ENCODE measurements at regions not wholly inside any gene's neighbourhood (a gene's known extent, or its start where the extent isn't known, plus 50 kb on each side); places are given as distances from the start of the nearest gene placed in this dataset.

DNA sequence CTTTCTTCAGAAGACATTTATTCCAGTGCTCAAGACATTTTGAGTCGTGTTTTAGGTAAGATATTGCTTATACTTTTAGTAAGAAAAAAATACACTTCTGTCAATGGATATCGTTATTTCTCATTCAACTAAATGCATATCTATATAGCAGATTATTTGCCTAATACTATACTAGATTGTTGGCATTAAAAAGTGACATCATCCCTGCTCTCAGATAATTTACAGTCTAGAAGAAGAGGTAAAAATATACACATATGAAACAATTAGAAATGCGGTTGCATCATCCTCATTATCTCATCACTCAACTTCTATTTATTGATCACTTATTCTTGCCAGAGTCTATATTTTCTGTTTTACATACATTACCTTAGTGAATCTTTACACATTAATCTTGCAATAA is 367.7 kb downstream of the ADGRL2 start:
- no peaks in the 10 kb centered on the region for H3K36me3 ChIP-seq (ENCODE audit: control insufficient read depth, insufficient read depth, low read length)
- H4K91ac ChIP-seq (ENCODE audit: insufficient read depth, low read depth, low read length) = no peak overlapping the region
- DNase-seq (no peak), ATAC-seq (ENCODE audit: low read depth) (no peak)
- no peaks in the 10 kb centered on the region for H3K27me3 ChIP-seq (ENCODE audit: control insufficient read depth, insufficient read depth, low read length)
- no CpG with 5 or more reads among the region's 3 CpGs for WGBS, 2 experiments (ENCODE audit: extremely low coverage in 2 of 2, insufficient read length in 1 of 2)
- no peak overlapping the region for H3K56ac ChIP-seq (ENCODE audit: extremely low read depth, insufficient read depth, low read length)
- no peak overlapping the region for H2AK5ac ChIP-seq (ENCODE audit: low read depth, low read length)
- no peaks in the 10 kb centered on the region for H3K9me1 ChIP-seq (ENCODE audit: insufficient read depth, low read length)
- H4K5ac ChIP-seq (ENCODE audit: low read depth, low read length) = no peak overlapping the region
- H3K27ac ChIP-seq (ENCODE audit: insufficient read depth, low read length) = no peak overlapping the region
- no peak overlapping the region for H3K4me2 ChIP-seq (ENCODE audit: low read depth, low read length)
- no peak overlapping the region for H2AK9ac ChIP-seq (replicated peaks; ENCODE audit: low read depth, low read length, poor library complexity)
- H2BK20ac ChIP-seq (ENCODE audit: low read depth, low read length) = no peak overlapping the region
- no peaks in the 10 kb centered on the region for H3K79me1 ChIP-seq (ENCODE audit: low read depth in 1 of 2, low read length in 2 of 2)
- H3K4me3 ChIP-seq (ENCODE audit: insufficient read depth, low read depth, low read length) = no peak overlapping the region
- CTCF ChIA-PET = no interaction called here
- no peaks in the 10 kb centered on the region for H4K20me1 ChIP-seq (ENCODE audit: insufficient read depth, low read length)
- H4K8ac ChIP-seq (ENCODE audit: low read depth in 2 of 2, low read length in 2 of 2) = no peak overlapping the region
- intact Hi-C loops (cut with micrococcal nuclease) = no loop called here
- POLR2A ChIA-PET (ENCODE audit: unreplicated experiment) = no interaction called here
- in situ Hi-C loops (cut with MboI; ENCODE audit: low sequenced_read_pairs) = no loop called here
- no peaks in the 10 kb centered on the region for H3K4me1 ChIP-seq (ENCODE audit: control insufficient read depth, insufficient read depth, low read length)
- H3K9me3 ChIP-seq (ENCODE audit: control insufficient read depth, insufficient read depth, low read length) = peaks cover 2% of the 10 kb centered on the region; the same call in 1 of the 2 replicates
- H3K4ac ChIP-seq (ENCODE audit: low read depth, low read length) = no peak overlapping the region
- no TSS peak for BruUV-seq (replicated peaks)
- H3K9ac ChIP-seq (ENCODE audit: low read depth, low read length) = no peak overlapping the region
- TF ChIP-seq RAD21 (IDR thresholded peaks at IDR 0.05; ENCODE audit: low read length) = no peak
- dilution Hi-C loops (cut with HindIII; ENCODE audit: low sequenced_read_pairs, unreplicated experiment) = no loop called here
- no peak overlapping the region for H3K23ac ChIP-seq (ENCODE audit: low read depth, low read length)
- H2BK120ac ChIP-seq (ENCODE audit: low read depth, low read length) = no peak overlapping the region
- no peak overlapping the region for H3K18ac ChIP-seq (ENCODE audit: low read depth, low read length)
- no peak overlapping the region for H3K14ac ChIP-seq (replicated peaks; ENCODE audit: low read depth, low read length)
- no peak overlapping the region for H2BK15ac ChIP-seq (ENCODE audit: low read depth, low read length)
- no peak overlapping the region for H2BK5ac ChIP-seq (ENCODE audit: low read depth, low read length, poor library complexity, severe bottlenecking)
- no peak overlapping the region for H2AFZ ChIP-seq (replicated peaks; ENCODE audit: low read length, poor library complexity)
